Astrocyte of the cerebellum (primary cell): ENCODE measurements at regions not wholly inside any gene's neighbourhood (a gene's known extent, or its start where the extent isn't known, plus 50 kb on each side); places are given as distances from the start of the nearest gene placed in this dataset.

ENCODE experiments used
- DNase-seq: peaks from one replicate; pipeline ENCODE4 v3.0.0-alpha.2; 2011; ENCODE audit warnings: low read depth
- H3K4me3 ChIP-seq: 2 replicates; pipeline ENCODE4 v1.5.1; 2011; ENCODE audit warnings: mild to moderate bottlenecking, low read depth, low read length, moderate library complexity
- in situ Hi-C: cut with HindIII; loops from 2 replicates; pipeline ENCODE4 v1.10.0; 2017; ENCODE audit warnings: low sequenced_read_pairs
- TF ChIP-seq, protein P1 (sequence below): IDR thresholded peaks from 2 replicates; pipeline ENCODE4 v1.5.1; 2012; ENCODE audit warnings: low read length, low read depth, moderate library complexity, mild to moderate bottlenecking; ENCODE audit errors: missing control alignments

DNA sequence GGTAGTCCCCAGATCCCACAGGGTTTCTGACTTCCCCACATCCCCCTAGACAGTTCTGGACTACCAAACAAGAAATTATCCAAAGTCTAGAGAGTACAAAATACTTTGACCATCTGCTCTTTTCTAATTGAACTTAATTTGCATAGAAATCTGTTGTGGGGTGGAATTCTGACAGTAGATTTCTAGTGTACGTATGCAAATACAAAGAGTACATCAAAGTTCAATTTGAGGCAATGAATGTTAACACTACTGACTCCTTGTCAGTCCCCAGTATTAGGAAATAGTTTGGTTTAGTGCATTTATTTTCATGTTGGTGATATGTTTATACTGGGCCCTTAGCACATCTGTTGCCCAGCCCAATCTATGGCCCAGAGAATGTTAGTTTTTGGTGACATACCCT, 292.6 kb downstream of the CETN3 start:
- no peak for DNase-seq
- TF ChIP-seq, protein P1, sequence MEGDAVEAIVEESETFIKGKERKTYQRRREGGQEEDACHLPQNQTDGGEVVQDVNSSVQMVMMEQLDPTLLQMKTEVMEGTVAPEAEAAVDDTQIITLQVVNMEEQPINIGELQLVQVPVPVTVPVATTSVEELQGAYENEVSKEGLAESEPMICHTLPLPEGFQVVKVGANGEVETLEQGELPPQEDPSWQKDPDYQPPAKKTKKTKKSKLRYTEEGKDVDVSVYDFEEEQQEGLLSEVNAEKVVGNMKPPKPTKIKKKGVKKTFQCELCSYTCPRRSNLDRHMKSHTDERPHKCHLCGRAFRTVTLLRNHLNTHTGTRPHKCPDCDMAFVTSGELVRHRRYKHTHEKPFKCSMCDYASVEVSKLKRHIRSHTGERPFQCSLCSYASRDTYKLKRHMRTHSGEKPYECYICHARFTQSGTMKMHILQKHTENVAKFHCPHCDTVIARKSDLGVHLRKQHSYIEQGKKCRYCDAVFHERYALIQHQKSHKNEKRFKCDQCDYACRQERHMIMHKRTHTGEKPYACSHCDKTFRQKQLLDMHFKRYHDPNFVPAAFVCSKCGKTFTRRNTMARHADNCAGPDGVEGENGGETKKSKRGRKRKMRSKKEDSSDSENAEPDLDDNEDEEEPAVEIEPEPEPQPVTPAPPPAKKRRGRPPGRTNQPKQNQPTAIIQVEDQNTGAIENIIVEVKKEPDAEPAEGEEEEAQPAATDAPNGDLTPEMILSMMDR: no peak
- H3K4me3 ChIP-seq: no peak overlapping the region
- in situ Hi-C loops: no loop called here

DNA sequence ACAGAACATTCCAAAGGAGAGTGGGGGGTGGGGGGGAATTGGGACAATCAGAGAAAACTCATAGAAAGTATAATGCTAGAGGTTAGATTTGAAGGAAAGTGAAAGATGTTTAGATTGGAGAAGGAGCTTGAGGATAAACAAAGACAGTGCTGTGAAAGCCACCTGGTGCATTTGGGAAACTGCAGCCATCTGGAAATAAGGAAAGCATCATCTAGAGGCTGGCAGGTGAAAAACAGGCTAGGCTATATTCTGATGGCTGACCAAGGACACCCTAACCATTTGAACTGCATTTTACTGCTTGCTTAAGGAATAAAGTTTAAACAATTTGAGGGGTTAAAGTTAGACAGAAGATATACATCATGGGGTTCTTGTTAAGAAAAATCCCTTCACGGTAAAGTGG, 296.4 kb downstream of the CETN3 start:
- TF ChIP-seq, protein P1: no peak
- H3K4me3 ChIP-seq: no peak overlapping the region
- in situ Hi-C loops: no loop called here

DNA sequence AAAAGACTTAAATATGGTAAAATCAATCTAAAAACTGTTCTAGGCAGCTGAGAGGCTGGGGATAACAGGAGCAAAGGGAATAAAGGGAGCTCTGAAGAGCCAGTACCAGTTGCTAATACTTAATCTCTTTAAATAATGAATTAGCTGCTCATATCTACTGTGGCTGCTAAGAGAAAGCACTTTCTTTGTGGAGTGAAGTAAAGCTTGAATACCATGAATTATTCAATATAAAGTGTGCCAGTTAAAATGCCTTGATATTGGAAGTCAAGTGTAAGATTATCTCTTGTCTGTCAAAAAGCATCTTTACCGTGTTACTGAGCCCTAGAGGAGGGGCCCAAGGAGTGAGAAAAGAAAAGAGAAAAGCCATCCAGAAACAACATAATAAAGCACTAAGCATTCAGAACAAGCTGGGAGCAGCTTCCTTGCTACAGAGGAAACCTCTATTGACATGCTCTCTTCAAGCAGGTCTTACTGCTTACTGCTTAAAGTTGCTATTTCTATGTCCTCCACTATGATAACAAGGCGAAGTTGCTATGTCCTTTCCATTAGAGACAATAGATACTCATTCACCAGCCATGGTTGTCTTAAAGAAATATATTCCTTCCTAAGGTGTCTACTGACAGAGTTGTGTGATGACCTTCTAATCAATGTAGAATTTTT, 297.4 kb downstream of the CETN3 start:
- DNase-seq: no peak
- in situ Hi-C loops: no loop called here
- no peak overlapping the region for H3K4me3 ChIP-seq
- TF ChIP-seq, protein P1: no peak

More for the DNA sequence above, 296.4 kb downstream of the CETN3 start:
- no peak for DNase-seq

DNA sequence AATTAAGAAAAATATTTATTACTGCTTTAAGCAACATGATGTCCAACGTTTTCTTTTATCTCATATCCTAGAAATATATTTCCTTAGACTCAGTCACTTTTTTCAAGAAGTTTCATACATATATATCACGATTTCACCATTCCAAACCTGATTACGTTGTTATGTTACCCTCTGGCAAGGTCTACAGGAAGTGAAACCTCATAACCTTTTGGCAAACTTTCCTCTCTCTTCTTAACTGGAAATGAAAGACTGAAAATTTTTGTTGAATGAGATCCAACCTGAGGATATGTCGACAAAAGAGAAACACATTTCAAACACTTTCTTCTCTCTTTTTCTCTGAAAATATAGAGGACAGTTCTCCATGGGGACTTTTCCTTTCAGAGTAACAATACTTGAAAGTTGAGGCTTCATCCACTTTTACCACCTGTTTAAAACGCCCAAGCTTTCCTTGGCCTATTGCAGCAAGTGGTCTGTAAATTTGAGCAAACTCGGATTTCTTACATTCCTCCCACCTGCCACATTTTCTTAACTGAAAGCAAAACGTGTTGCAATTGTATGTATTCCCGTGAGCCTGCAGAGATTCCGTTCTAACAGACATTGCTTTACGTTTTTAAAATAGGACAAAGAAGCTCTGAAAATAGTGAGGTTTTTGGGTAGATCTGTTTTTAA, 298.1 kb downstream of the CETN3 start:
- no peak for DNase-seq
- H3K4me3 ChIP-seq: no peak overlapping the region
- in situ Hi-C loops: no loop called here
- TF ChIP-seq, protein P1: no peak

DNA sequence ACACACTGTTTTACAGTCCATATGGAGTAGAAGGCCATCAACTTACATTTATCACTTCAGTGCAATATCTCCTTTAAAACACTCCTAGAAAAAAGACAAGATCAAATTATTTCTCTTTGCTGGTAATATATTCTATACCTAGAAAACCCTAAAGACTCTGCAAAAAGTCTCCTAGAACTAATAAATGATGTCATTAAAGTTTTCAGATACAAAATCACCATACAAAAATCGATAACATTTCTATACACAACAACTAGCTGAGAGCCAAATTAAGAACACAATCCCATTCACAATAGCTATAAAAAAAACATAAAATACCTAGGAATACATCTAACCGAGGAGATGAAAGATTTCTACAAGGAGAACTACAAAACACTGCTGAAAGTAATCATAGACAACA, 300.3 kb downstream of the CETN3 start:
- TF ChIP-seq, protein P1: no peak
- no peak overlapping the region for H3K4me3 ChIP-seq
- no peak for DNase-seq
- in situ Hi-C loops: no loop called here

DNA sequence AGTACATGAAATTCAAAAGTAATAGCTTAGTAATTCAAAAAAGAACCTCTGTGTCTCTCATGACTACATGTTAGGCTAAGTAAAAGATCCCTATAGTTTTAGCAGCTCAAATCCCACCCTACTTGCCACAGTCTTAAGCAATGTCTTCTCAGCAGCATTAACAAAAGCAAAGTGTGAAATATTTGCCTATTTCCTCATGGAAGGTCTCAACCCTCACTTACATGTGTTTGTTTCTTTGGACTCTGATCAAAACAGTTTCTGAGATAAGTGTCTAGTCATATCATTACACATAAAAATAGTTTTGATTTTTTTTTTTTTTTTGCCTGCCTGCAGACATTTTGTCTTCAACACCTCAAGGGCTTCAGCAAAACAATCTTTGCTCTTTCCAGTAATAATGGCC, 310.5 kb downstream of the CETN3 start:
- H3K4me3 ChIP-seq: no peak overlapping the region
- TF ChIP-seq, protein P1: no peak
- no peak for DNase-seq
- in situ Hi-C loops: no loop called here
